H1 (cell line): ENCODE measurements at regions not wholly inside any gene's neighbourhood (a gene's known extent, or its start where the extent isn't known, plus 50 kb on each side); places are given as distances from the start of the nearest gene placed in this dataset.

Source experiments
- ATF3 ChIP-seq: IDR thresholded peaks from 2 replicates; pipeline ENCODE4 v1.6.1; 2011; ENCODE audit warnings: low read depth, mild to moderate bottlenecking, low read length; ENCODE audit not compliant: insufficient read depth
- RAD21 ChIP-seq, 2 experiments: IDR thresholded peaks in 1 of 2; conservative IDR thresholded peaks in 1 of 2; 2 replicates each; pipeline ENCODE4 v1.6.1; 2011; ENCODE audit warnings: low read depth in 2 of 2, low read length in 2 of 2, improper control_type of control experiment in 1 of 2, inconsistent platforms in 1 of 2, mild to moderate bottlenecking in 1 of 2, moderate library complexity in 1 of 2
- RFX5 ChIP-seq: IDR thresholded peaks from 2 replicates; pipeline ENCODE4 v1.6.1; 2011; ENCODE audit warnings: low read depth, low read length, improper control_type of control experiment, borderline replicate concordance
- SAP30 ChIP-seq: fragments of 300-600 bp; sonication (generic); IDR thresholded peaks from 2 replicates; pipeline ENCODE4 v1.7.1; 2012; ENCODE audit warnings: low read length, moderate library complexity, mild to moderate bottlenecking, inconsistent platforms; ENCODE audit not compliant: insufficient read depth, insufficient replicate concordance
- SIX5 ChIP-seq: IDR thresholded peaks from 2 replicates; pipeline ENCODE4 v1.6.1; 2011; ENCODE audit warnings: mild to moderate bottlenecking, low read depth, low read length
- SP2 ChIP-seq: IDR thresholded peaks from 2 replicates; pipeline ENCODE4 v1.6.1; 2012; ENCODE audit warnings: mild to moderate bottlenecking, low read length, inconsistent platforms

- TF ChIP-seq RAD21 (IDR thresholded peaks at IDR 0.05 in 1 of 2, conservative IDR thresholded peaks at IDR 0.05 in 1 of 2; ENCODE audit: low read depth in 2 of 2, low read length in 2 of 2) = no peak
- no peak for TF ChIP-seq RFX5
- no peak for TF ChIP-seq ATF3
- TF ChIP-seq SP2 = no peak
- no peak for TF ChIP-seq SIX5
- no peak for TF ChIP-seq SAP30
- TF ChIP-seq, all 59 proteins: peak for 0
Observed at GRCh38 chr3:176690083-176690869, 507.0 kb downstream of the TBL1XR1 start (continued).
